Right renal cortex interstitium (tissue), 3 donors: ENCODE measurements at regions not wholly inside any gene's neighbourhood (a gene's known extent, or its start where the extent isn't known, plus 50 kb on each side); places are given as distances from the start of the nearest gene placed in this dataset.

ENCODE experiments used
- DNase-seq, 3 donors: peaks; one replicate each; pipeline ENCODE4 v3.0.0-alpha.2; 2013; ENCODE audit warnings: low read depth in 3 of 3, low spot score in 2 of 3

GRCh38 chr14:61940666-61941420 is 178.6 kb downstream of the SNAPC1 start:
- DNase-seq, result no peak

- DNase-seq, result no peak
These were observed 179.4 kb downstream of the SNAPC1 start for GRCh38 chr14:61941421-61942150.

- DNase-seq, result no peak
These were observed 186.2 kb downstream of the SNAPC1 start for GRCh38 chr14:61948376-61948775.

GRCh38 chr14:61950340-61950739 is 188.1 kb downstream of the SNAPC1 start:
- DNase-seq, result no peak

DNA sequence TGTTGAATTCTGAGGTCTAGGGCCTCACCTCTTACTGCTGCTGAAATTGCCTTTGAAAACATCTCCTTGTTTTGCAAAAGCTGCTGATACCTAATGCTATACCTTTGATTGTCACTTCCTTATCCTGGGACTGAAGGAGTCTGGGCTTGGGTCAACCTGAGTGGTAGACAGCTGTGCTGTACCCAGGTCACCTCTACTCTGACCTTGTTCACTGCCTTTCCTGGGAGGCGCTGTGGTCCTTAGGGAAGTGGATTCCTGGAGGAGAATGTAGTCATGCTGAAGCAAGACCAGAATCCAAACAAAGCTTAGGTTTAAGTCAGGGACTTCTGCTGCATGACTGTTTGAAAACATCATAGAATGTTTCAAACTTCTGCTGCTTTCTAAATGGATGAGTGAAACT is 191.4 kb downstream of the SNAPC1 start:
- DNase-seq, result no peak

GRCh38 chr14:61954306-61954705 is 192.1 kb downstream of the SNAPC1 start:
- DNase-seq, result no peak

DNA sequence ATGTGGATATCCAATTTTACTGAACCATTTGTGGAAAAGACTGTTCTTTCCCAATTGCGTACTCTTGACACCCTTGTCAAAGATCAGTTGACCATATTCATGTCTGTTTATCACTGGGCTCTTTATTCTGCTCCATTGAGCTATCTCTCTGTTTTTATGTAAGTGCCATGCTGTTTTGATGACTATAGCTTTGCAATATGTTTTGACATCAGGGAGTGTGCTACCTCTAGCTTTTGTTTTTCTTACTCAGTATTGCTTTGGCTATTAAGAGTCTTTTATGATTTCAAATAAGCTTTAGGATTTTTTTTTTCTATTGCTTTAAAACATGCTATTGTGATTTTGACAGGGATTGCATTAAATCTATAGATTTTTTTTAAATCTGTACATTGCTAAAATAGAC is 194.3 kb downstream of the SNAPC1 start:
- no peak for DNase-seq

DNA sequence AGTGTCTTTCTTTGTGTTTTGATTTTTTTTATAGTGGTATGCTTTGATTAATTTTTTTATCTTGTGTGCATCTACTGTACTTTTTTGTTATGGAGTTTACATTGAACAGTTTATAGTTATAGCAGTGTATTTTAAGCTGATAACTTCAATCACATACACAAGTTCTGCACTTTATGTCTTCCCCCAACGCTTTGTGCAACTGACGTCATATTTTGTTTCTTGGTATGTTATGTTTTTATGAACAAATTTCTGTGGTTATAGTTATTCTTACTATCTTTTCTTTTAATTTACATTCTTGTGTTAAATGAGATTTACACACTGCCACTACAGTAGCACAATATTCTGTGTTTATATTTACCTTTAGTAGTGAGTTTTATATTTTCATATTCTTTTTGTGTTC is 197.1 kb downstream of the SNAPC1 start:
- DNase-seq, result no peak

DNA sequence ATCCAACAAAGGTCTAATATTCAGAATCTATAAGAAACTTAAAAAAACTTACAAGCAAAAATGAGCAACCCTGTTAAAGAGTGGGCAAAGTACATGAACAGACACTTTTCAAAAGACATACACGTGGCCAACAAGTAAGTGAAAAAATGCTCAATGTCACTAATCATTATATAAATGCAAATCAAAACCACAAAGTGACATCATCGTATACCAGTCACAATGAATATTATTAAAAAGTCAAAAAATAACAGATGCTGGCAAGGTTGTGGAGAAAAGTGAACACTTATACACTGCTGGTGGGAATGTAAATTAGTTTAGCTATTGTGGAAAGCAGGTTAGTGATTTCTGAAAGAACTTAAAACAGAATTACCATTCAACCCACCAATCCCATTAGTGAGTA is 199.1 kb downstream of the SNAPC1 start:
- DNase-seq, result no peak

- DNase-seq, result no peak
These were observed 201.7 kb downstream of the SNAPC1 start for GRCh38 chr14:61963926-61964325.

- no peak for DNase-seq
These were observed 203.0 kb downstream of the SNAPC1 start for GRCh38 chr14:61965030-61965745.

DNA sequence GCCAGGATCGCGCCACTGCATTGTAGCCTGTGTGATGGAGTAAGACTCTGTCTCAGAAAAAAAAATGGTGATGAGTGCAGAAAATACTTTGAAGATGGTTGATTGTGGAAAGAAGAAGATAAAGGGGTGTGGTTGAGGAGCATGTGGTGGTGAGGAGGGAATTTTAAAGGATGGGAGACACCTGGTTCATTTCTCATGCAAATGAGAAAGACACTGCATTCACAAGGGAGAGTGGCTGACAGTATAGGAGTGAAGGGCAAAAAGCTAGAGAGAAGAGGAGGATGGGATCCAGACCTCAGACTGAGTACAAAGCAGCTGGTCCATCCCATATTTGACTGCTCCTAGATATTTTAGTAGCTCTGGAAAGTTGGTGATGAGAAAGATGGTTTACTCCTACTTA is 206.0 kb downstream of the SNAPC1 start:
- no peak for DNase-seq

DNA sequence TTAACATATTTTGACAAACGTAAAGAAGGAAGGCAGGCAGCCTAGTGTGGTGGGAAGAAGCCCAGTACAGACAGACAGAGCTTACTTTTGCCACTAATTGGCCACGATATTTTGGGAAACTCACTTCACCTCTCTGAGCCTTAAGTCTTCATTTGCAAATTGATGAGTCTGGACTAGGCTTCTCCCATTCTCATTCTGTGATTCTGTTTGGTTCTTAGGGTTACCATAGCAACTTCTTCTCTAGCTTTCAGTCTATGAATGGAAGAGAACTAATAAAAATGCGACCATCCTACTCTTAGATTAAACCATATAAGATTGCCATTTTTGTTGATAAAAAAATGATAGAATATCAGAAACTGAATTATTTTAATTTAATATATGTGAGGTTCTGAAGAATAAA is 210.5 kb downstream of the SNAPC1 start:
- no peak for DNase-seq

- DNase-seq, result no peak
These were observed 211.8 kb downstream of the SNAPC1 start for GRCh38 chr14:61973981-61974380.

DNA sequence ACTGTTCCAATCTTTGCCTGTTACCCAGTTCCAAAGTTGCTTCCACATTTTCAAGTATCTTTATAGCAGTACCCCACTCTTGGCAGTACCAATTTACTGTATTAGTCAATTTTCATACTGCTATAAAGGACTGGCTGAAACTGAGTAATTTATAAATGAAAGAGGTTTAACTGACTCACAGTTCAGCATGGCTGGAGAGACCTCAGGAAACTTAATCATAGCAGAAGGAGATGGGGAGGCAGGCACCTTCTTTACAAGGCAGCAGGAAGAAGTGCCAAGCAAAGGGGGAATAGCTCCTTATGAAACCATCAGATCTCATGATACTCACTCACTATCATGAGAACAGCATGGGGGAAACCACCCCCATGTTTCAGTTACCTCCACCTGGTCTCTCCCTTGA is 215.0 kb downstream of the SNAPC1 start:
- no peak for DNase-seq

DNA sequence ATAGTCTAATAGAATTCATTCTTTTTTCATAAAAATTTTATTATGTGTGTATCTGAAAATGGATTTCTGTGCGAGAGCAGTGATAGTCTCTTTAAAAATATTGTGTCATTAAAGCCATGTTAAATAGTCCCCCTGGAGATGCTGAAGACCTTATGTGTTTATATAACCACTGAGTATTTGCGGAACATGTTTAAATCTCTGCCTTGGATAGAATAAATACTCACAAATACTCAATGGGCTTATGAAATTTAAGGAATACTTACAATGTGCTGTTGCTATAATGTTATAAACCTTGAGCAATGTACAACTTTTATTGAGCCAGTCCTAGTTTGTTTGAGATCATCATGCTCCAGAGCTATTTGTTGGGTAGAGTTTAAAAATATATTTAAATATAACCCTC is 226.0 kb downstream of the SNAPC1 start:
- no peak for DNase-seq

- no peak for DNase-seq
These were observed 229.9 kb downstream of the SNAPC1 start for GRCh38 chr14:61992139-61992538.

- DNase-seq, result no peak
These were observed 230.7 kb downstream of the SNAPC1 start for GRCh38 chr14:61992926-61993325.

- no peak for DNase-seq
These were observed 232.4 kb downstream of the SNAPC1 start for GRCh38 chr14:61994589-61994988.

DNA sequence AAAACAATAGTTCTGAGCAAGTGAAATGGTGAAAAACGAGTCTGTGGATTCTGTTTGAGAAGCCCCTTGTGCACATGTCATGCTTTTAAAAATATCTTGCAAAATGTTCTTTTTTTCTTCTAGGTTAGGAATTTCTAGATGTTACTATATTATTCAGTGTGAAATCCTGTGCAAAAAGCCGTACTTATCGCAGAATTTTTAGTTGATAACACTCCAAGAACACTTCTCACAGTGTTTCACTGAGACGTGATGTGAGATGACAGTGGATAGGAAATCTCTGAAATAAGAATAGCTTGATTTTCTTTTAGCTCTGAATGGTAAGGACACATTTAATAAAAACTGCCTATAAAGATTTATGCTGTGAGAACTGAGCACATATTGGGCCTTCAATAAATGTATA is 234.5 kb downstream of the SNAPC1 start:
- DNase-seq, result no peak

GRCh38 chr14:61997161-61997560 is 234.9 kb downstream of the SNAPC1 start:
- no peak for DNase-seq

- DNase-seq, result no peak
These were observed 239.7 kb downstream of the SNAPC1 start for GRCh38 chr14:62001963-62002362.
